ENCODE measurements at regions not wholly inside any gene's neighbourhood (a gene's known extent, or its start where the extent isn't known, plus 50 kb on each side); places are given as distances from the start of the nearest gene placed in this dataset.
A peak's percentile ranks its signal among the peaks of the same experiment; 100 is the strongest.

- peaks cover 23 to 27% of the 10 kb centered on the region in 2 experiments for H3K4me1 Mint-ChIP-seq
- no peak overlapping the region for H3K4me2 ChIP-seq (ENCODE audit: insufficient read depth, insufficient read length, low read length)
- H3K9ac ChIP-seq (ENCODE audit: extremely low read depth, insufficient read length, low read length) = no peak overlapping the region
- peak; percentile 65 for DNase-seq
- no peak overlapping the region for H3K4me3 Mint-ChIP-seq
- no peaks in the 10 kb centered on the region for H3K79me1 ChIP-seq (ENCODE audit: insufficient read depth, low read depth, low read length, poor library complexity, severe bottlenecking)
- no peak overlapping the region for H2BK5ac ChIP-seq (ENCODE audit: insufficient read length, low read length)
- no peak overlapping the region for H2BK12ac ChIP-seq (ENCODE audit: insufficient read length, low read depth, low read length)
- H3K27me3 ChIP-seq (ENCODE audit: insufficient read depth, low read length) = no peaks in the 10 kb centered on the region; the same call in 1 of the 2 replicates
- no peaks in the 10 kb centered on the region; a peak in 2 of 5 replicates for H3K9me3 Mint-ChIP-seq
- no peak overlapping the region for H2BK120ac ChIP-seq (ENCODE audit: low read depth, low read length, poor library complexity, severe bottlenecking)
- no peak overlapping the region for H2AK5ac ChIP-seq (ENCODE audit: insufficient read length, low read length)
- TF ChIP-seq CTCF (conservative IDR thresholded peaks at IDR 0.05) = peak; percentile 95
- no peak overlapping the region for H3K23ac ChIP-seq (ENCODE audit: insufficient read length, low read depth, low read length)
- no peak overlapping the region for H4K5ac ChIP-seq (ENCODE audit: insufficient read length, low read depth, low read length)
- no peak overlapping the region for H4K91ac ChIP-seq (ENCODE audit: insufficient read length, low read depth, low read length)
- H3K18ac ChIP-seq (ENCODE audit: insufficient read length, low read depth, low read length) = no peak overlapping the region
- H3T11ph ChIP-seq (ENCODE audit: low read length) = no peak overlapping the region
- no peak overlapping the region for H3K14ac ChIP-seq (ENCODE audit: insufficient read depth, low read length)
- H3K4ac ChIP-seq (ENCODE audit: low read depth, low read length) = no peak overlapping the region
- no peak overlapping the region for H2BK15ac ChIP-seq (ENCODE audit: low read depth, low read length)
- no peak overlapping the region for H4K8ac ChIP-seq (replicated peaks; ENCODE audit: insufficient read length, low read depth, low read length)
- H3K27ac ChIP-seq (ENCODE audit: insufficient read length, low read depth, low read length) = no peak overlapping the region
- no peak overlapping the region for H3K27ac Mint-ChIP-seq
- H3K9me3 ChIP-seq (ENCODE audit: control insufficient read depth, low read depth, low read length) = no peaks in the 10 kb centered on the region
- H3K27me3 Mint-ChIP-seq (ENCODE audit: low read depth) = peaks cover 16% of the 10 kb centered on the region
- no peak overlapping the region for H2BK20ac ChIP-seq (ENCODE audit: low read depth, low read length, poor library complexity, severe bottlenecking)
- H3K36me3 Mint-ChIP-seq (ENCODE audit: insufficient read depth in 1 of 3, low read depth in 3 of 3) = no peaks in the 10 kb centered on the region
- H3K4me1 ChIP-seq (ENCODE audit: insufficient read depth, low read length) = peaks cover 7% of the 10 kb centered on the region; the same call in 1 of the 2 replicates
- H3K79me2 ChIP-seq (ENCODE audit: insufficient read depth, low read length) = no peaks in the 10 kb centered on the region
- H4K20me1 ChIP-seq (ENCODE audit: control insufficient read depth, insufficient read depth, insufficient read length) = no peaks in the 10 kb centered on the region
- no peaks in the 10 kb centered on the region for H3K23me2 ChIP-seq (ENCODE audit: insufficient read length, low read depth, low read length, poor library complexity, severe bottlenecking)
- H3K56ac ChIP-seq (ENCODE audit: insufficient read length, low read depth, low read length) = no peak overlapping the region
- H2AFZ ChIP-seq (ENCODE audit: low read length) = no peak overlapping the region
Observed at GRCh38 chr1:204746838-204747442, 61.4 kb upstream of the LRRN2 start.
